HG03066 (cell line): ENCODE measurements at regions not wholly inside any gene's neighbourhood (a gene's known extent, or its start where the extent isn't known, plus 50 kb on each side); places are given as distances from the start of the nearest gene placed in this dataset.
"Not testable (repeated sequence)": the region's sequence is repeated elsewhere in the genome, so short reads cannot be mapped to it uniquely, and the experiment has no call there.

Experiments
- ATAC-seq: cut with Tn5 transposase; IDR thresholded peaks from one replicate; pipeline ENCODE4 v1.9.1; 2021; ENCODE audit warnings: low read depth; ENCODE audit not compliant: unreplicated experiment

DNA sequence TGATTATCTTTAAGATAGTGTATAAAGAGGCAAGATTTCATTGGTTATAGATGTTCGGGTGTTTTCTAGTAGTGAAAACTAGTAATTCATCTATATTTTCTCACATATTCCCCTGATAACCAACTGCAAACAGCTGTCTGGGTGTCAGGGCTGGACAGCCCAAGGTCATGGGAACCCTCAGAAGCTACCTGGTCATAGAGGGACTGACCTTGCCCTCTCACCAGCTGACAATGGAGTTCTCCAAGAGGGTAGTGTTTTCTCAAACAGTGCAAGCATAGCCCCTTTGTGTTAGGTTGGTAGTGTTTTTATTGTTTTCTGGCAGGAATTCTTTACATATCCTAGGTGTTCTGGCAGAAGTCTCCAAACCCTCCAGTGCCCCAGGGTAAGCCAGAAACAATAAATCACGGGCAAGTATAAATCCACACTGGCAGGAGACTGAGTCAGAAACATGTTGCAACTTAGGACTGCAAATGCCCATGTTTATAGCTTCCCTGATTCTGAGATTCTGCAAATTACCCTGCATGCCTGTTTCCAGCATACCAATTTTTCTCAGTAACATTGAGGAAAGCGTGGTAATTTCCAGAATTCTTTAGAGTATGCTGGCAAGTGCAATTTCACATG is 82.8 kb upstream of the ATP1A1 start:
- ATAC-seq = no peak

DNA sequence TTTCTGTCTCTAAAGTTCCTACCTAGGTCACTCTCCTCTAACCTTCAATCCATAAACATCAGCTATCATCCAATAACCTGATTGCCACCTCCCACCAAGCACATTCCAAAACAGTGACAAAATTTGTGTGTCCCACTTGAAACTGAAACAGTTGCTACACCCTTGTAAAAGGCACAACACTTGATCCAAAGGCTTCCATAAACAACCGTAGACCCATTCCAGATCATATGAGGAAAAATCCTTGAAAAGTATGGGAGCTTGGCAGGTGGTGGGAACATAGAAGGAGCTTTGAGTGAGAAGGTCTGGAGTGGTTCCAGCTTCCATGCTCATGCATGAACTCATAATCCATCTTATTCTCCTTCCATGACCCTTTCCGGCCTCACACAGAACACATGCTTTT is 82.0 kb upstream of the ATP1A1 start:
- no peak for ATAC-seq

DNA sequence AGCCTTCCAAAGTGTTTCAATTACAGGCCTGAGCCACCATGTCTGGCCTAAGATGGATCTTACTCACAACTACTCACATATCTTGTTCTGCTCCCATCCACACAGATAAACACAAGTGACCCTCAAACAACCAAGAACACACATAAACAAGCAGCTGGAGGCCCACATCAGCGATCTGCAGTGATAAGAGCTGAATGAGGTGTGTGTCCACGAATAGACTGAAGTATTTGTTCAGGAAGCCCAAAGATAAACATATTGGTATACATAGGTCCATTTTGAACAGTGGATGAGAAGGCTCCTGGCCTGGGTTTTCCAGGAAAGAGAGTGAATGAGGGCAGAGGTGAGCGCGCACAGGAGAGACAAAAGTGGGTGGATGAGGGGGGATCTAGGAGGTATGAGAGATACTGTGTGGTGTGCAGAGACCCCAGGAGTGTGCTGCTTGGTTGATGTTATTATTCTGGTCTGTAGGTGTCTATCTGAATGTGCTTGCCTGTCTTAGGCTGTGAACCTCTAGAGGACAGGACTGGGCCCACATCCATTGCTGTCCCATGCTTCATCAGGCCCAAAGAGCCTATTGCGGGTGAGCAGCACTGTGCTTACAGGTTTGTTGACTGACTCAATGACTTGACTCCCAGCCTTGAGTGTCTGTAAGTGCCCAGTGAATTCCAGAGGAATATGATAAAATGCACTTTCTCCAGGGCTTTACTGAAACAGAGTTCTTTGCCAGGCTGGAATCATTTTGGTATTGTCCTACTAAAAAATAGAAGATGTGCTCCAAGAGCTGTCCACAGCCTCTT is 79.9 kb upstream of the ATP1A1 start:
- no peak for ATAC-seq

- ATAC-seq = no peak
These were observed 75.4 kb upstream of the ATP1A1 start for GRCh38 chr1:116297495-116298212.

DNA sequence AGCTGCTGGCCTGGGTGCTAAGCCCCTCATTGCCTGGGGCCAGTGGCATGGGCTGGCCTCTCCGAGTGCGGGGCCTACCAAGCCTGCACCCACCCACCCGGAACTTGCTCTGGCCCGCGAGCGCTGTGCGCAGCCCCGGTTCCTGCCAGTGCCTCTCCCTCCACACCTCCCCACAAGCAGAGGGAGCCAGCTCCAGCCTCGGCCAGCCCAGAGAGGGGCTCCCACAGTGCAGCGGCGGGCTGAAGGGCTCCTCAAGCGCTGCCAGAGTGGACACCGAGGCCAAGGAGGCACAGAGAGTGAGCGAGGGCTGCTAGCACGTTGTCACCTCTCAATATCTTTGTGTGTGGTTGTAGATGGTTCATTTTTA is 74.8 kb upstream of the ATP1A1 start:
- ATAC-seq = not testable (repeated sequence)

GRCh38 chr1:116298746-116299145 is 74.3 kb upstream of the ATP1A1 start:
- ATAC-seq = no peak

- no peak for ATAC-seq
These were observed 73.8 kb upstream of the ATP1A1 start for GRCh38 chr1:116299248-116299647.

- ATAC-seq = no peak
These were observed 70.8 kb upstream of the ATP1A1 start for GRCh38 chr1:116302281-116302680.

DNA sequence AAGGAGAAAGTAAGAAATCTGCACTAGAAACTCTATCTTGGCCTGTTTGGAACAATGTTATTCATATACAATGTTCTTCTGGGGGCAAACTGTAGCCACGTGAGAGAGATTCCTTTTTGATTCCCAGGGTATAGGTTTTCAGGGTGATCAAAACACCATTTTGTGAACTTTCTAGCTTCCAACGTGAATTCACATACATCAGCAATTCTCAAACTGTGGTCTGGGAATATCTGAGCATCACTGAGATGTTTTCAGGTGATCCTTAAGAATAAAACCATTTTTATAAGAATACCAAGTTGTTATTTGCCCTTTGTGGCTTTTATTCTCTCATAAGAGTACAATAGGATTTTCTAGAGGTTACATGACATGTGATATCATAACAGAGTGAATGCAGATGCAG is 66.9 kb upstream of the ATP1A1 start:
- ATAC-seq = no peak

DNA sequence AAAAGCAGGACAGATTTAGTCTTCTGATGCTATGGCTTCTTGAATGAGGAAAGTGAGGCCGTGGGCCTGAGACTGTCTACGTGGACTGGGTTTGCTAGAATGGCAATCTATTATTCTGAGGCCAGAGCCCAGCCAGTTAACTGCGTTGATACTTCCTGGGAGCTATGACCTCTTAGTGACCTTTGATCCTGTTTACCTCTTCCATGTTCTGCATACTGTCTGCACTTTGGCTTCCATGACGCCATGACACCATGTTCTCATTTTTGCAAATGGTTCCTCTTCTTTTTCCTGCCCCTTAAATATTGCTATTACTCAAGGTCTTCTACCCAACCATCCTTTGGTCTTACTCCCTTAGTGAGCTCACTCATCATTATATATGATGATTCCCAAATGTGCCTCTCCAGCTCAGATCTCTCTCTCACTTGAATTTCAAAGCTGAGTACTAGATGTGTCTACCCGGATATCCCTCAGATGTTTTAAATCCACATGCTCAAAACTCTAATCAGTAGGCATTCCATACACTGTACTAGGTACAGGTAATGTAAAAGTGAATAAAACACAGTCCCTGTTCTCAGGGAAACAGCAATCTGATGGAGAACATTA is 66.1 kb upstream of the ATP1A1 start:
- no peak for ATAC-seq

DNA sequence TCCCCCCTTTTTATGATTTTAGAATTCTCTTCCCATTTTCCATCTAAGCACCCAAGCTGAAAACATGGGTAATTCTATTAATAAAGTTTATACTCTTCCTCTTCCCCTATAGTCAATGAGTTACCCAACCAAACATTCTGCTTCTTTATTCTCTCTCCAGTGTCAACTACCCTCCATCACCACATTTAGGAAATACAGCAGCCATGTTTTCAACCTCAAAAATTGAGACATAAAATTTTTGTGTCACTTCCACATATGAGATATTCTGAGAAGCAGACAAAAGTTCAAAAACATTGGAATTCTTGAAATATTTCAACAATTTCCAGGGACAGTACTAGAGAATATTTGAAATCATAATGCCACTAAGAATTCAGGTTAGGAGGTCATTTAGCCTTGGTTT is 64.8 kb upstream of the ATP1A1 start:
- no peak for ATAC-seq

GRCh38 chr1:116309090-116309870 is 63.8 kb upstream of the ATP1A1 start:
- ATAC-seq = no peak

DNA sequence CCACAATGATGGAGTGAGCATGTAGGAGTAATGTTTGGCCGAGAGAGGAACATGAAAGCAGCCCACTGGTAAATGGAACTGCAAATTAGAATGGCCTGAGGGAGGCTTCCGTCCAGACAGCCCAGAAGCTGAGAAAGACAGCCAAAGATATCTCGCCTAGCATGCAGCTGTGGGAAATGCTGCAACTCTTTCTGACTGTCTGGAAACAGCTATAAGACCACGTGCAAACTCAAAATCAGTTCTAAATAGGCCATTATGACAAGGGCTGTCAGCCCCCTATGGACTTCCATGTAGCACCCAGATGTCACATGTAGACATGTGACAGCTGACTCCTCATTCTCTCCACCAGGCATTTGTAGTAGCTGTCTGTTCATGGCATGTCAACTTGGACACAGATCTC is 62.9 kb upstream of the ATP1A1 start:
- ATAC-seq = no peak

DNA sequence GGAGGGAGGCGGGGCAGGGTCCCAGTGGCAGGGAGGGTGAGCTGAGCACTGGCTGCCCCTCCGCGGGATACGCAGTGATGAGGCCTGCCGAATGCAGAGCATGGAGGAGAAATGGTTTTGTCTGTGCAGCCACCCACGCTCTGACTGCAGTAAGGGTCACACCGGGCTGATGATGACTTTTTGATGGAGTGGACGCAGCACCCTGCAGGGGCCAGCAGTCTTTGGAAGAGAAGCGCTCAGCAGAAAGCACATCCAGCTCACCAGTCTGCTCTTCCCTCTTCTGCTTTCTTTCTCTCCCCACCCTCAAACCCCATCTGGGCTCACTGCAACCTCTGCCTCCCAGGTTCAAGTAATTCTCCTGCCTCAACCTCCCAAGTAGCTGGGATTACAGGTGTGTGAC is 61.9 kb upstream of the ATP1A1 start:
- ATAC-seq = no peak

DNA sequence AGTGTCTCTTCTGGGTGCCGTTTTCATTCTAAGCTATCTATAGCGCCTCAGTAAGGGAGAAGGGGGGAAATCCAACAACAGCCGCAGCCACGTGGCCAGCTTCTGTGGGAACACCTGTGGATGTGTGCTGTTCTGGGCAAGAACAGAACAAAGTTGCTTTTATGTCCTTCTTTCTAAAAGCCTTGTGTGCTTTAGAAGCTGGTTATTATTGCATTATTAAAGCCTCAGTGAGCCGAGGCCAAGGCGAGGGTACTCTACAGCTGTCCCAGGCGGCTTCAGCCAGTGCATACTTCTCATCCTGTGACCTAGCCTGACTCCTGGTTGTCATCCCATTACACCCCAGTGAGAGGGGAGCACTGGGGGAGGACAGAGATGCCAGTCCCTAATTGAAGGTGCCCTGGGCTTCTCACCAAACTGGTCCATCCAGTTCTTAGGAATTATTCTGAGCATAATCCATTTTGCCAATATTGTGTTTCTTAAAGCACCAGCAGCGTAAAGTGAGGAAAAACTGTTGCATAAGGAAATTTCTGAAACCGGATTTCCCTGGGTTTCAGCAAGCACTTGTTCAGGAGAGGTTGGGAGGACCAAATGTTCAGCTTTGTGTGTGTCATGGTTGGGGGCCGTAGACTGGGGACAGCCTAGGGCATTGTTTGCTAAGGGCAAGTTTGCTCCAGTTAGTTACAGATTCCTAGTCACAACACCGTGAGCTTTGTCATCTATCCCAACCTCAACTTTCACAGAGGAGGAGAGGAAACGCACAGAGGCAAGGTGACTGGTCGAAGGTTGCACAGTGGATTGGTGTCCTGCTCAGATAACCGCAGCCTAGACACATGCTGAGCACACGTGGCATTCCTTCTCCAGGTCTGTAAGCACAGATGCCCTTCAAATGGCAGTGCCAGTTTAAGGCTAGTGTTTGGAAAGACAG is 61.0 kb upstream of the ATP1A1 start:
- no peak for ATAC-seq

DNA sequence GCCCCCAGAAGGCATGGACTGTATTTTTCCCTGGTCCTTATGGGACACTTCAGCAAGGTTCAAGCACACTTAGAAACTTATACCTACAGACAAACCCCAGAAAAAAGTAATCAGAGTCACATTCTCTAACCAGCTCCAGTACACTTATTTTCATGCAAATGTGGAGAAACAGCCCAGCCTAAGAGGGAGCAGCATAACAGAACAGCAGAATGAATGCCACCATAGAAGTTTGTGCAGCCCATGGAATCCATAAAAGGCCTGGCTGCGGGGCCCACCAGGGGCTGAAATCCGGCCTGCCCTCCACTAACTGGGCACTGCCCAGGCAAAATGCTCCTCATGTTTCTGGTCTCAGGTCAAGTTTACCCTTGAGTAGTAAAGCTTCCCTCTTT is 60.4 kb upstream of the ATP1A1 start:
- no peak for ATAC-seq

DNA sequence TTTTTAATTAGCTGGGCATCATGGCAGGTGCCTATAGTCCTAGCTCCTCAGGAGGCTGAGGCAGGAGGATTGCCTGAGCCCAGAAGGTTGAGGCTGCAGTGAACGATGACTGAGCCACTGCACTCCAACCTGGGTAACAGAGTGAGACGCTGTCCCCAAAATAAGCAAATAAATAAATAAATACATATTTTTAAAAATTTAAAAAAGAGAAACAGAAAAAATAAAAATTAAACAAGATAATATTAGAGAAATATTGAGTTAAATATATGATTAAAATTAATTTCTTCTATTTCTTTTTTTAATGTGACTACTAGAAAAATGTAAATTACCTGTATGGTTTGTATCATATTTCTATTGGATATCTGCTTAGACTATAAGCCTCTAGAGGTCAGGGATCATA is 59.3 kb upstream of the ATP1A1 start:
- ATAC-seq = no peak

DNA sequence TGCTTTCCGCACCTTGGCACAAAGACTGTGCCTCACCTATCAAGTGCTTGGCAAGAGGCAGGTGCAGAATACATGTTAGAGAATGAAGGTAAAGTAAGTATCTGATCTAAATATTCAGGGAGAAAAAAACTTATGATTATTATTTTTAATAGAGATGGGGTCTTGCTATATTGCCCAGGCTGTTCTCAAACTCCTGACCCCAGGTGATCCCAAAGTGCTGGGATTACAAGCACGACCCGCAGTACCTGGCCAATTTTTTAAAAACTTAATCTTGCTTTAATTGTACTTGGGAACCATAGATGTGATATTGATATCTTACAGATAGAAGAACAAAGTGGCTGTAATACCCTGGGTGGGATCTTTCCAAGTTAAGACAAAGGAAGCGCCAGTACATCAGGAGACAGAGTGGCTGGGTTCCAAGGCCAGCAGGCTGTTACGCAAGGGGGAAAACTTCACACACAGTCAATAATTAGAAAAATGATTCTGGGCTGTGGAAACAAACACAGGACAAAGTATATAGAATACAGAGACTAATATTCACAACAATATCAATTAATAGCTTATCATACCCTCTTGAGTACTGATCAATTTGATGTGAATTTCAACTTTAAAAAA is 58.6 kb upstream of the ATP1A1 start:
- no peak for ATAC-seq

GRCh38 chr1:116316373-116316772 is 56.7 kb upstream of the ATP1A1 start:
- no peak for ATAC-seq
